Kidney (tissue), 13 donors: ENCODE measurements at regions not wholly inside any gene's neighbourhood (a gene's known extent, or its start where the extent isn't known, plus 50 kb on each side); places are given as distances from the start of the nearest gene placed in this dataset.

Experiments
- DNase-seq, 5 donors: peaks; one replicate each; pipeline ENCODE4 v3.0.0-alpha.2; 2013 to 2020
- FAIRE-seq: peaks from 2 replicates; lab custom pipeline; 2012; peaks lifted over from hg19 to GRCh38; lab: Jason Lieb, UNC
- H3K27ac ChIP-seq, 2 donors: one replicate each; pipeline ENCODE4 v1.7.0; 2013; ENCODE audit warnings: low read depth in 2 of 2, low read length in 2 of 2, inconsistent platforms in 1 of 2
- H3K27me3 ChIP-seq: one replicate; pipeline ENCODE4 v1.7.1; 2013; ENCODE audit warnings: low read length, inconsistent platforms; ENCODE audit not compliant: control insufficient read depth, insufficient read depth
- H3K36me3 ChIP-seq, 3 donors: one replicate each; pipeline versions ENCODE4 v1.7.0 to v1.7.1; 2013; ENCODE audit warnings: low read length in 3 of 3, control low read depth in 1 of 3, inconsistent platforms in 1 of 3; ENCODE audit not compliant: insufficient read depth in 3 of 3, control insufficient read depth in 2 of 3
- H3K4me1 ChIP-seq, 3 donors: one replicate each; pipeline versions ENCODE4 v1.7.0 to v1.7.1; 2013; ENCODE audit warnings: low read length in 3 of 3, inconsistent platforms in 1 of 3, low read depth in 1 of 3; ENCODE audit not compliant: control insufficient read depth in 2 of 3, insufficient read depth in 2 of 3
- H3K4me3 ChIP-seq, 3 donors: one replicate each; pipeline versions ENCODE4 v1.7.0 to v1.8.1; 2013; ENCODE audit warnings: low read length in 3 of 3, control low read depth in 1 of 3, inconsistent platforms in 1 of 3
- H3K9ac ChIP-seq, 3 donors: one replicate each; pipeline versions ENCODE4 v1.7.0 to v1.7.1; 2013; ENCODE audit warnings: low read length in 3 of 3, control low read depth in 1 of 3, inconsistent platforms in 1 of 3
- H3K9me3 ChIP-seq, 3 donors: one replicate each; pipeline versions ENCODE4 v1.7.0 to v1.7.1; 2013; ENCODE audit warnings: low read length in 3 of 3, control low read depth in 1 of 3, inconsistent platforms in 1 of 3; ENCODE audit not compliant: control insufficient read depth in 2 of 3, insufficient read depth in 1 of 3
- CTCF ChIP-seq: IDR thresholded peaks from 3 replicates; pipeline ENCODE4 v1.5.1; 2012; ENCODE audit warnings: mild to moderate bottlenecking, moderate library complexity, borderline replicate concordance; ENCODE audit not compliant: insufficient read depth; ENCODE audit errors: extremely low read depth
- intact Hi-C: fragments of 100-400 bp; cut with DNase I; formaldehyde crosslinking; loops from one replicate; pipeline ENCODE4 v1.11.1; 2022
- donor health status: control.
- donor health status: control.
- donor health status: control.
- donor health status: control.
- donor health status: control.
- donor health status: DM: yes; HTN: yes; CAD: no.
- donor health status: Normal renal cell carcinoma (clear cell type).

GRCh38 chr13:50200569-50200968, 185.3 kb downstream of the KCNRG start:
- Histone ChIP-seq H3K4me1 (peaks cover 0 to 4% (median 4%) of the 10 kb centered on the region in 3 donors), H3K27ac (no peak overlapping the region), H3K27me3 (no peaks in the 10 kb centered on the region), H3K9ac (no peak overlapping the region), H3K9me3 (no peaks in the 10 kb centered on the region), H3K36me3 (no peaks in the 10 kb centered on the region), H3K4me3 (no peak overlapping the region)
- no peak for TF ChIP-seq CTCF
- FAIRE-seq: no peak
- peak in 1 of 5 donors; percentile 7 for DNase-seq
- intact Hi-C loops: no loop called here

- peaks cover 0 to 4% (median 4%) of the 10 kb centered on the region in 3 donors for H3K4me1 ChIP-seq
- intact Hi-C loops: no loop called here
- FAIRE-seq: no peak
- H3K27ac ChIP-seq: no peak overlapping the region
- DNase-seq: peak in 1 of 5 donors; percentile 46
- no peak overlapping the region for H3K4me3 ChIP-seq
- H3K36me3 ChIP-seq: no peaks in the 10 kb centered on the region
- H3K9me3 ChIP-seq: no peaks in the 10 kb centered on the region
- no peak for TF ChIP-seq CTCF
- H3K9ac ChIP-seq: no peak overlapping the region
- H3K27me3 ChIP-seq: no peaks in the 10 kb centered on the region
Measured at GRCh38 chr13:50200988-50201387, 185.7 kb downstream of the KCNRG start.

- no peak overlapping the region for H3K27ac ChIP-seq
- no peaks in the 10 kb centered on the region for H3K27me3 ChIP-seq
- no peak overlapping the region for H3K4me3 ChIP-seq
- intact Hi-C loops: no loop called here
- no peak for FAIRE-seq
- peaks cover 0 to 4% (median 4%) of the 10 kb centered on the region in 3 donors for H3K4me1 ChIP-seq
- no peaks in the 10 kb centered on the region for H3K9me3 ChIP-seq
- no peaks in the 10 kb centered on the region for H3K36me3 ChIP-seq
- TF ChIP-seq CTCF: no peak
- no peak for DNase-seq
- H3K9ac ChIP-seq: no peak overlapping the region
Measured at GRCh38 chr13:50202485-50202884, 187.2 kb downstream of the KCNRG start.
